Neural cell (in vitro differentiated cells): ENCODE measurements at regions not wholly inside any gene's neighbourhood (a gene's known extent, or its start where the extent isn't known, plus 50 kb on each side); places are given as distances from the start of the nearest gene placed in this dataset.

ENCODE experiments used
- EP300 ChIP-seq: fragments of 450-650 bp; conservative IDR thresholded peaks from 2 replicates; pipeline ENCODE4 v1.6.1; 2014; ENCODE audit warnings: antibody characterized with exemption, mild to moderate bottlenecking, moderate library complexity; ENCODE audit not compliant: poor library complexity, severe bottlenecking
- EZH2 ChIP-seq: fragments of 200-600, 300-800 bp; shearing (Covaris generic), sonication (generic); IDR thresholded peaks from 2 replicates; pipeline ENCODE4 v1.6.1; 2014; ENCODE audit warnings: antibody characterized with exemption, low read length, borderline replicate concordance, mild to moderate bottlenecking; ENCODE audit not compliant: insufficient read depth, poor library complexity, severe bottlenecking
- MXI1 ChIP-seq: fragments of 450-650 bp; conservative IDR thresholded peaks from 2 replicates; pipeline ENCODE4 v1.6.1; 2014; ENCODE audit warnings: antibody characterized with exemption, mild to moderate bottlenecking; ENCODE audit not compliant: poor library complexity, severe bottlenecking
- POLR2AphosphoS5 ChIP-seq: IDR thresholded peaks from 2 replicates; pipeline ENCODE4 v1.6.1; 2012
- RAD21 ChIP-seq: fragments of 450-650 bp; conservative IDR thresholded peaks from 2 replicates; pipeline ENCODE4 v1.6.1; 2014; ENCODE audit warnings: antibody characterized with exemption, mild to moderate bottlenecking, moderate library complexity
- TAF1 ChIP-seq: IDR thresholded peaks from 2 replicates; pipeline ENCODE4 v1.6.1; 2012; ENCODE audit warnings: low read depth
- TF ChIP-seq, protein P1 (sequence below): fragments of 450-650 bp; IDR thresholded peaks from 2 replicates; pipeline ENCODE4 v1.5.1; 2014; ENCODE audit warnings: antibody characterized with exemption, mild to moderate bottlenecking, moderate library complexity; ENCODE audit not compliant: poor library complexity, severe bottlenecking
- TF ChIP-seq, protein P2 (sequence below): IDR thresholded peaks from 2 replicates; pipeline ENCODE4 v1.6.1; 2012; ENCODE audit warnings: borderline replicate concordance

DNA sequence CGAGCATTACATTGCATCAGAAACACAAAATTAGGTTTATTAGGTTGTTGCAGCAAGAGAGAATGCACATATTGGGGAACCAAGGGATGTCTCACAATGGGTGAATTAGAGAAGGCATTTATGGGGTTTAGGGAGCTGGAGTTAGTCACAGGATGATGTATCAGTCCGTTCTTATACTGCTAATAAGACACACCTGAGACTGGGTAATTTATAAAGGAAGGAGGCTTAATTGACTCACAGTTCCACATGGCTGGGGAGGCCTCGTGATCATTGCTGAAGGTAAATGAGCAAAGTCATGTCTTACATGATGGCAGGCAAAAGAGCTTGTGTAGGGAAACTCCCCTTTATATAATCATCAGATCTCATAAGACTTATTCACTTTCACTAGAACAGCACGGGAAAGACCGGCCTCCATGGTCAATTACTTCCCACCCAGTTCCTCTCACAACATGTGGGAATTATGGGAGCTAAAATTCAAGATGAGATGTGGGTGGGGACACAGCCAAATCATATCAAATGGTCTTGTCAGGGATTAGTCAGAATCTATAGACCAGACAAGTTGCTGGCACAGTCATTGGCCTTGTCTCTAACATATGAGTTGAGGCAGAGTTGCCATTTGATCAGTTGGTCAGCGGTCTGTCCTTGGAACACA is 61.9 kb upstream of the RBMS1 start:
- TF ChIP-seq, protein P1, sequence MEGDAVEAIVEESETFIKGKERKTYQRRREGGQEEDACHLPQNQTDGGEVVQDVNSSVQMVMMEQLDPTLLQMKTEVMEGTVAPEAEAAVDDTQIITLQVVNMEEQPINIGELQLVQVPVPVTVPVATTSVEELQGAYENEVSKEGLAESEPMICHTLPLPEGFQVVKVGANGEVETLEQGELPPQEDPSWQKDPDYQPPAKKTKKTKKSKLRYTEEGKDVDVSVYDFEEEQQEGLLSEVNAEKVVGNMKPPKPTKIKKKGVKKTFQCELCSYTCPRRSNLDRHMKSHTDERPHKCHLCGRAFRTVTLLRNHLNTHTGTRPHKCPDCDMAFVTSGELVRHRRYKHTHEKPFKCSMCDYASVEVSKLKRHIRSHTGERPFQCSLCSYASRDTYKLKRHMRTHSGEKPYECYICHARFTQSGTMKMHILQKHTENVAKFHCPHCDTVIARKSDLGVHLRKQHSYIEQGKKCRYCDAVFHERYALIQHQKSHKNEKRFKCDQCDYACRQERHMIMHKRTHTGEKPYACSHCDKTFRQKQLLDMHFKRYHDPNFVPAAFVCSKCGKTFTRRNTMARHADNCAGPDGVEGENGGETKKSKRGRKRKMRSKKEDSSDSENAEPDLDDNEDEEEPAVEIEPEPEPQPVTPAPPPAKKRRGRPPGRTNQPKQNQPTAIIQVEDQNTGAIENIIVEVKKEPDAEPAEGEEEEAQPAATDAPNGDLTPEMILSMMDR = no peak
- no peak for TF ChIP-seq POLR2AphosphoS5
- TF ChIP-seq, protein P2, sequence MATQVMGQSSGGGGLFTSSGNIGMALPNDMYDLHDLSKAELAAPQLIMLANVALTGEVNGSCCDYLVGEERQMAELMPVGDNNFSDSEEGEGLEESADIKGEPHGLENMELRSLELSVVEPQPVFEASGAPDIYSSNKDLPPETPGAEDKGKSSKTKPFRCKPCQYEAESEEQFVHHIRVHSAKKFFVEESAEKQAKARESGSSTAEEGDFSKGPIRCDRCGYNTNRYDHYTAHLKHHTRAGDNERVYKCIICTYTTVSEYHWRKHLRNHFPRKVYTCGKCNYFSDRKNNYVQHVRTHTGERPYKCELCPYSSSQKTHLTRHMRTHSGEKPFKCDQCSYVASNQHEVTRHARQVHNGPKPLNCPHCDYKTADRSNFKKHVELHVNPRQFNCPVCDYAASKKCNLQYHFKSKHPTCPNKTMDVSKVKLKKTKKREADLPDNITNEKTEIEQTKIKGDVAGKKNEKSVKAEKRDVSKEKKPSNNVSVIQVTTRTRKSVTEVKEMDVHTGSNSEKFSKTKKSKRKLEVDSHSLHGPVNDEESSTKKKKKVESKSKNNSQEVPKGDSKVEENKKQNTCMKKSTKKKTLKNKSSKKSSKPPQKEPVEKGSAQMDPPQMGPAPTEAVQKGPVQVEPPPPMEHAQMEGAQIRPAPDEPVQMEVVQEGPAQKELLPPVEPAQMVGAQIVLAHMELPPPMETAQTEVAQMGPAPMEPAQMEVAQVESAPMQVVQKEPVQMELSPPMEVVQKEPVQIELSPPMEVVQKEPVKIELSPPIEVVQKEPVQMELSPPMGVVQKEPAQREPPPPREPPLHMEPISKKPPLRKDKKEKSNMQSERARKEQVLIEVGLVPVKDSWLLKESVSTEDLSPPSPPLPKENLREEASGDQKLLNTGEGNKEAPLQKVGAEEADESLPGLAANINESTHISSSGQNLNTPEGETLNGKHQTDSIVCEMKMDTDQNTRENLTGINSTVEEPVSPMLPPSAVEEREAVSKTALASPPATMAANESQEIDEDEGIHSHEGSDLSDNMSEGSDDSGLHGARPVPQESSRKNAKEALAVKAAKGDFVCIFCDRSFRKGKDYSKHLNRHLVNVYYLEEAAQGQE = no peak
- no peak for TF ChIP-seq MXI1
- no peak for TF ChIP-seq RAD21
- TF ChIP-seq TAF1 = no peak
- TF ChIP-seq EP300 = no peak
- no peak for TF ChIP-seq EZH2
